ENCODE measurements at regions not wholly inside any gene's neighbourhood (a gene's known extent, or its start where the extent isn't known, plus 50 kb on each side); places are given as distances from the start of the nearest gene placed in this dataset.

- ATAC-seq (peak; percentile 89), DNase-seq (ENCODE audit: low spot score) (peak; percentile 76)
- H3K36me3 Mint-ChIP-seq = no peaks in the 10 kb centered on the region
- ChIA-PET POLR2A (interaction anchor here (0.7 to 1.7 kb wide), 3 partner anchors 17 to 145 kb away, joined by 3 to 12 read pairs (median 8); no protein-coding TSS in a partner anchor), CTCF (interaction anchor here (0.8 to 1.6 kb wide), 7 partner anchors 16 to 143 kb away, joined by 3 to 12 read pairs (median 4); partner anchors contain the start of gene SERTAD2)
- H3K27me3 Mint-ChIP-seq (ENCODE audit: low read depth) = peaks cover 59% of the 10 kb centered on the region
- H3K4me1 Mint-ChIP-seq = peaks cover 23% of the 10 kb centered on the region
- 0 out of 2 replicates have a peak, but pooled peaks cover 5% of the 10 kb centered on the region for H3K9me3 Mint-ChIP-seq
- no peak overlapping the region for H3K27ac Mint-ChIP-seq
- H3K4me3 Mint-ChIP-seq = peak overlapping the region; percentile 94
- TF ChIP-seq, protein P1, sequence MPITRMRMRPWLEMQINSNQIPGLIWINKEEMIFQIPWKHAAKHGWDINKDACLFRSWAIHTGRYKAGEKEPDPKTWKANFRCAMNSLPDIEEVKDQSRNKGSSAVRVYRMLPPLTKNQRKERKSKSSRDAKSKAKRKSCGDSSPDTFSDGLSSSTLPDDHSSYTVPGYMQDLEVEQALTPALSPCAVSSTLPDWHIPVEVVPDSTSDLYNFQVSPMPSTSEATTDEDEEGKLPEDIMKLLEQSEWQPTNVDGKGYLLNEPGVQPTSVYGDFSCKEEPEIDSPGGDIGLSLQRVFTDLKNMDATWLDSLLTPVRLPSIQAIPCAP (CRISPR knock-in tag; IDR thresholded peaks at IDR 0.05) = no peak
- TF ChIP-seq, protein P2, sequence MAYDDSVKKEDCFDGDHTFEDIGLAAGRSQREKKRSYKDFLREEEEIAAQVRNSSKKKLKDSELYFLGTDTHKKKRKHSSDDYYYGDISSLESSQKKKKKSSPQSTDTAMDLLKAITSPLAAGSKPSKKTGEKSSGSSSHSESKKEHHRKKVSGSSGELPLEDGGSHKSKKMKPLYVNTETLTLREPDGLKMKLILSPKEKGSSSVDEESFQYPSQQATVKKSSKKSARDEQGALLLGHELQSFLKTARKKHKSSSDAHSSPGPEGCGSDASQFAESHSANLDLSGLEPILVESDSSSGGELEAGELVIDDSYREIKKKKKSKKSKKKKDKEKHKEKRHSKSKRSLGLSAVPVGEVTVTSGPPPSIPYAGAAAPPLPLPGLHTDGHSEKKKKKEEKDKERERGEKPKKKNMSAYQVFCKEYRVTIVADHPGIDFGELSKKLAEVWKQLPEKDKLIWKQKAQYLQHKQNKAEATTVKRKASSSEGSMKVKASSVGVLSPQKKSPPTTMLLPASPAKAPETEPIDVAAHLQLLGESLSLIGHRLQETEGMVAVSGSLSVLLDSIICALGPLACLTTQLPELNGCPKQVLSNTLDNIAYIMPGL (CRISPR knock-in tag; IDR thresholded peaks at IDR 0.05) = peak; percentile 82; the same call in 1 of the 2 replicates
- TF ChIP-seq CBFB (CRISPR knock-in tag; IDR thresholded peaks at IDR 0.05; ENCODE audit: low read depth) = no peak
- no peak for TF ChIP-seq USF1 (CRISPR knock-in tag; IDR thresholded peaks at IDR 0.05)
- no peak for TF ChIP-seq ZNF121 (CRISPR knock-in tag; IDR thresholded peaks at IDR 0.05)
- TF ChIP-seq ZNF671 (CRISPR knock-in tag; IDR thresholded peaks at IDR 0.05) = no peak
- TF ChIP-seq ZNF416 (CRISPR knock-in tag; IDR thresholded peaks at IDR 0.05) = no peak
- TF ChIP-seq ELF4 (CRISPR knock-in tag; IDR thresholded peaks at IDR 0.05; ENCODE audit: low read depth) = no peak
- 0 out of 2 replicates have a peak, but pooled peaks have one; percentile 45 for TF ChIP-seq MYBL2 (CRISPR knock-in tag; IDR thresholded peaks at IDR 0.05)
- no peak for TF ChIP-seq MXD4 (CRISPR knock-in tag; IDR thresholded peaks at IDR 0.05; ENCODE audit: borderline replicate concordance)
- no peak for TF ChIP-seq NFE2L1 (CRISPR knock-in tag; IDR thresholded peaks at IDR 0.05)
- TF ChIP-seq, protein P3, sequence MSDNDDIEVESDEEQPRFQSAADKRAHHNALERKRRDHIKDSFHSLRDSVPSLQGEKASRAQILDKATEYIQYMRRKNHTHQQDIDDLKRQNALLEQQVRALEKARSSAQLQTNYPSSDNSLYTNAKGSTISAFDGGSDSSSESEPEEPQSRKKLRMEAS (CRISPR knock-in tag; IDR thresholded peaks at IDR 0.05) = peak; percentile 66; the same call in 1 of the 2 replicates
- no peak for TF ChIP-seq JAZF1 (CRISPR knock-in tag; IDR thresholded peaks at IDR 0.05)
- no peak for TF ChIP-seq OVOL2 (CRISPR knock-in tag; IDR thresholded peaks at IDR 0.05; ENCODE audit: borderline replicate concordance)
- TF ChIP-seq ZNF396 (CRISPR knock-in tag; IDR thresholded peaks at IDR 0.05; ENCODE audit: borderline replicate concordance) = no peak
- TF ChIP-seq, protein P4, sequence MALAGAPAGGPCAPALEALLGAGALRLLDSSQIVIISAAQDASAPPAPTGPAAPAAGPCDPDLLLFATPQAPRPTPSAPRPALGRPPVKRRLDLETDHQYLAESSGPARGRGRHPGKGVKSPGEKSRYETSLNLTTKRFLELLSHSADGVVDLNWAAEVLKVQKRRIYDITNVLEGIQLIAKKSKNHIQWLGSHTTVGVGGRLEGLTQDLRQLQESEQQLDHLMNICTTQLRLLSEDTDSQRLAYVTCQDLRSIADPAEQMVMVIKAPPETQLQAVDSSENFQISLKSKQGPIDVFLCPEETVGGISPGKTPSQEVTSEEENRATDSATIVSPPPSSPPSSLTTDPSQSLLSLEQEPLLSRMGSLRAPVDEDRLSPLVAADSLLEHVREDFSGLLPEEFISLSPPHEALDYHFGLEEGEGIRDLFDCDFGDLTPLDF (CRISPR knock-in tag; IDR thresholded peaks at IDR 0.05) = no peak
- 0 out of 2 replicates have a peak, but pooled peaks have one; percentile 11 for TF ChIP-seq FOXK1 (CRISPR knock-in tag; IDR thresholded peaks at IDR 0.05)
- peak; percentile 41; the same call in 1 of the 2 replicates for TF ChIP-seq ETV6 (CRISPR knock-in tag; IDR thresholded peaks at IDR 0.05)
- TF ChIP-seq HMGA2 (CRISPR knock-in tag; IDR thresholded peaks at IDR 0.05) = no peak
- TF ChIP-seq ZNF219 (CRISPR knock-in tag; IDR thresholded peaks at IDR 0.05; ENCODE audit: borderline replicate concordance) = no peak
- TF ChIP-seq, protein P5, sequence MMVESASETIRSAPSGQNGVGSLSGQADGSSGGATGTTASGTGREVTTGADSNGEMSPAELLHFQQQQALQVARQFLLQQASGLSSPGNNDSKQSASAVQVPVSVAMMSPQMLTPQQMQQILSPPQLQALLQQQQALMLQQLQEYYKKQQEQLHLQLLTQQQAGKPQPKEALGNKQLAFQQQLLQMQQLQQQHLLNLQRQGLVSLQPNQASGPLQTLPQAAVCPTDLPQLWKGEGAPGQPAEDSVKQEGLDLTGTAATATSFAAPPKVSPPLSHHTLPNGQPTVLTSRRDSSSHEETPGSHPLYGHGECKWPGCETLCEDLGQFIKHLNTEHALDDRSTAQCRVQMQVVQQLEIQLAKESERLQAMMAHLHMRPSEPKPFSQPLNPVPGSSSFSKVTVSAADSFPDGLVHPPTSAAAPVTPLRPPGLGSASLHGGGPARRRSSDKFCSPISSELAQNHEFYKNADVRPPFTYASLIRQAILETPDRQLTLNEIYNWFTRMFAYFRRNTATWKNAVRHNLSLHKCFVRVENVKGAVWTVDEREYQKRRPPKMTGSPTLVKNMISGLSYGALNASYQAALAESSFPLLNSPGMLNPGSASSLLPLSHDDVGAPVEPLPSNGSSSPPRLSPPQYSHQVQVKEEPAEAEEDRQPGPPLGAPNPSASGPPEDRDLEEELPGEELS (CRISPR knock-in tag; IDR thresholded peaks at IDR 0.05) = no peak
- TF ChIP-seq, protein P6, sequence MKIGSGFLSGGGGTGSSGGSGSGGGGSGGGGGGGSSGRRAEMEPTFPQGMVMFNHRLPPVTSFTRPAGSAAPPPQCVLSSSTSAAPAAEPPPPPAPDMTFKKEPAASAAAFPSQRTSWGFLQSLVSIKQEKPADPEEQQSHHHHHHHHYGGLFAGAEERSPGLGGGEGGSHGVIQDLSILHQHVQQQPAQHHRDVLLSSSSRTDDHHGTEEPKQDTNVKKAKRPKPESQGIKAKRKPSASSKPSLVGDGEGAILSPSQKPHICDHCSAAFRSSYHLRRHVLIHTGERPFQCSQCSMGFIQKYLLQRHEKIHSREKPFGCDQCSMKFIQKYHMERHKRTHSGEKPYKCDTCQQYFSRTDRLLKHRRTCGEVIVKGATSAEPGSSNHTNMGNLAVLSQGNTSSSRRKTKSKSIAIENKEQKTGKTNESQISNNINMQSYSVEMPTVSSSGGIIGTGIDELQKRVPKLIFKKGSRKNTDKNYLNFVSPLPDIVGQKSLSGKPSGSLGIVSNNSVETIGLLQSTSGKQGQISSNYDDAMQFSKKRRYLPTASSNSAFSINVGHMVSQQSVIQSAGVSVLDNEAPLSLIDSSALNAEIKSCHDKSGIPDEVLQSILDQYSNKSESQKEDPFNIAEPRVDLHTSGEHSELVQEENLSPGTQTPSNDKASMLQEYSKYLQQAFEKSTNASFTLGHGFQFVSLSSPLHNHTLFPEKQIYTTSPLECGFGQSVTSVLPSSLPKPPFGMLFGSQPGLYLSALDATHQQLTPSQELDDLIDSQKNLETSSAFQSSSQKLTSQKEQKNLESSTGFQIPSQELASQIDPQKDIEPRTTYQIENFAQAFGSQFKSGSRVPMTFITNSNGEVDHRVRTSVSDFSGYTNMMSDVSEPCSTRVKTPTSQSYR (CRISPR knock-in tag; IDR thresholded peaks at IDR 0.05) = 0 out of 2 replicates have a peak, but pooled peaks have one; percentile 26
- TF ChIP-seq ZBTB43 (CRISPR knock-in tag; IDR thresholded peaks at IDR 0.05) = peak; percentile 64; the same call in 1 of the 2 replicates
- TF ChIP-seq ATF6 (CRISPR knock-in tag; IDR thresholded peaks at IDR 0.05) = no peak
Observed at GRCh38 chr2:64767670-64768468, 114.2 kb upstream of the SERTAD2 start.

Data from WTC11 (cell line).